ENCODE measurements at regions not wholly inside any gene's neighbourhood (a gene's known extent, or its start where the extent isn't known, plus 50 kb on each side); places are given as distances from the start of the nearest gene placed in this dataset.
A peak's percentile ranks its signal among the peaks of the same experiment; 100 is the strongest.

GRCh38 chr4:114205261-114205660 is 225.8 kb upstream of the ARSJ start:
- Histone ChIP-seq H4K20me1 (ENCODE audit: control insufficient read depth, extremely low read depth, insufficient read depth, low read length) (no peaks in the 10 kb centered on the region), H3K36me3 (ENCODE audit: control insufficient read depth, insufficient read depth, low read length) (no peaks in the 10 kb centered on the region), H3K27ac (ENCODE audit: insufficient read depth, low read length) (no peak overlapping the region), H2AFZ (ENCODE audit: low read length) (no peak overlapping the region), H3K4me1 (ENCODE audit: control insufficient read depth, extremely low read depth, insufficient read depth, low read length) (no peaks in the 10 kb centered on the region), H3K9ac (ENCODE audit: insufficient read depth, low read length) (no peak overlapping the region), H3K4me3 (replicated peaks in 1 of 4; ENCODE audit: control extremely low read depth in 1 of 4, insufficient read depth in 1 of 4, low read depth in 3 of 4, low read length in 4 of 4) (no peak overlapping the region), H3K4me2 (ENCODE audit: extremely low read depth, insufficient read depth, low read length) (no peak overlapping the region), H3K27me3 (ENCODE audit: control insufficient read depth, insufficient read depth, low read length) (no peaks in the 10 kb centered on the region), H3K79me2 (ENCODE audit: control insufficient read depth, insufficient read depth, low read length) (no peaks in the 10 kb centered on the region), H3K9me3 (ENCODE audit: control insufficient read depth, insufficient read depth, low read depth, low read length) (no peaks in the 10 kb centered on the region)
- DNase-seq (ENCODE audit: low read depth in 2 of 2): no peak
- TF ChIP-seq CTCF (conservative IDR thresholded peaks at IDR 0.05 in 1 of 2, IDR thresholded peaks at IDR 0.05 in 1 of 2; ENCODE audit: low read depth in 1 of 2, low read length in 2 of 2) (no peak), EZH2 (IDR thresholded peaks at IDR 0.05; ENCODE audit: low read length, missing control alignments) (no peak)

- Histone ChIP-seq H3K4me3 (replicated peaks in 1 of 4; ENCODE audit: control extremely low read depth in 1 of 4, insufficient read depth in 1 of 4, low read depth in 3 of 4, low read length in 4 of 4) (no peak overlapping the region), H3K27ac (ENCODE audit: insufficient read depth, low read length) (no peak overlapping the region), H3K36me3 (ENCODE audit: control insufficient read depth, insufficient read depth, low read length) (no peaks in the 10 kb centered on the region), H4K20me1 (ENCODE audit: control insufficient read depth, extremely low read depth, insufficient read depth, low read length) (no peaks in the 10 kb centered on the region), H3K9me3 (ENCODE audit: control insufficient read depth, insufficient read depth, low read depth, low read length) (no peaks in the 10 kb centered on the region), H3K4me2 (ENCODE audit: extremely low read depth, insufficient read depth, low read length) (no peak overlapping the region), H2AFZ (ENCODE audit: low read length) (no peak overlapping the region), H3K4me1 (ENCODE audit: control insufficient read depth, extremely low read depth, insufficient read depth, low read length) (no peaks in the 10 kb centered on the region), H3K9ac (ENCODE audit: insufficient read depth, low read length) (no peak overlapping the region), H3K27me3 (ENCODE audit: control insufficient read depth, insufficient read depth, low read length) (no peaks in the 10 kb centered on the region), H3K79me2 (ENCODE audit: control insufficient read depth, insufficient read depth, low read length) (no peaks in the 10 kb centered on the region)
- DNase-seq (ENCODE audit: low read depth in 2 of 2): peak; percentile 41 to 49
- TF ChIP-seq EZH2 (IDR thresholded peaks at IDR 0.05; ENCODE audit: low read length, missing control alignments): no peak
- TF ChIP-seq CTCF (conservative IDR thresholded peaks at IDR 0.05 in 1 of 2, IDR thresholded peaks at IDR 0.05 in 1 of 2; ENCODE audit: low read depth in 1 of 2, low read length in 2 of 2): no peak
Measured at GRCh38 chr4:114208574-114209151, 229.2 kb upstream of the ARSJ start.

- Histone ChIP-seq H3K4me2 (ENCODE audit: extremely low read depth, insufficient read depth, low read length) (no peak overlapping the region), H3K36me3 (ENCODE audit: control insufficient read depth, insufficient read depth, low read length) (no peaks in the 10 kb centered on the region), H3K27me3 (ENCODE audit: control insufficient read depth, insufficient read depth, low read length) (no peaks in the 10 kb centered on the region), H3K9me3 (ENCODE audit: control insufficient read depth, insufficient read depth, low read depth, low read length) (no peaks in the 10 kb centered on the region), H4K20me1 (ENCODE audit: control insufficient read depth, extremely low read depth, insufficient read depth, low read length) (no peaks in the 10 kb centered on the region), H3K4me3 (replicated peaks in 1 of 4; ENCODE audit: control extremely low read depth in 1 of 4, insufficient read depth in 1 of 4, low read depth in 3 of 4, low read length in 4 of 4) (no peak overlapping the region), H3K4me1 (ENCODE audit: control insufficient read depth, extremely low read depth, insufficient read depth, low read length) (no peaks in the 10 kb centered on the region), H3K79me2 (ENCODE audit: control insufficient read depth, insufficient read depth, low read length) (no peaks in the 10 kb centered on the region), H3K9ac (ENCODE audit: insufficient read depth, low read length) (no peak overlapping the region), H3K27ac (ENCODE audit: insufficient read depth, low read length) (no peak overlapping the region), H2AFZ (ENCODE audit: low read length) (no peak overlapping the region)
- TF ChIP-seq EZH2 (IDR thresholded peaks at IDR 0.05; ENCODE audit: low read length, missing control alignments): no peak
- no peak for TF ChIP-seq CTCF (conservative IDR thresholded peaks at IDR 0.05 in 1 of 2, IDR thresholded peaks at IDR 0.05 in 1 of 2; ENCODE audit: low read depth in 1 of 2, low read length in 2 of 2)
- DNase-seq (ENCODE audit: low read depth in 2 of 2): no peak
Measured at GRCh38 chr4:114209584-114209983, 230.1 kb upstream of the ARSJ start.

All from fibroblast of lung (primary cell).